ENCODE measurements at regions not wholly inside any gene's neighbourhood (a gene's known extent, or its start where the extent isn't known, plus 50 kb on each side); places are given as distances from the start of the nearest gene placed in this dataset.

DNA sequence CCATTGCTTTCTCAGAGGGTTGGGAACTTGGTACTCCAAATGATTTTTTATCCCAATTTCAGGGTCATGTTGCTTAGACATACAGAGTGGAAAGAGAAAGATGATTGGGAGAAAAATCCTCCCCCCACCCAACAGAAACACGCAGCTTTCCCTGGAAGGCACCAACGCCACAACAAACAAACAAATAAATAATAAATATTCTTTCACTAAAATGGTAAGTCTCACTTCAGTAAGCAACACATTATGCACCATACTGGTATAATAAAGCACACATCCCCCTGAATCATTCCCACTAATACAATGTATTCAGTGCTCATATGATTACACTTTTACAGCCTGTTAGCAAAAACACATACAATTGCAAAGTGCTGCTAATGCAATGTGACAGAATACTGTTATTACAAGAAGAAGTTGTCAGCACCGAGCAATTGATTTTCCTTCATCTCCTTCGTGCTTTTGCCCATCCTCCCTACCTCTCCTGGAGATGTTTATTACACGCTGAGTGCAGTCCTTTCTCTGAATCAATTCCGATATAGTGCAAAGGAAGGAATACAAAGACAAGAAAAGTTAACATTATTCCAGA is 359.9 kb downstream of the TXNL1 start:
- no peak for DNase-seq (ENCODE audit: low spot score in 2 of 2)
- H3K36me3 ChIP-seq (replicated peaks): no peaks in the 10 kb centered on the region
- H3K4me3 ChIP-seq: no peak overlapping the region
- no peaks in the 10 kb centered on the region for H3K9me3 ChIP-seq
- H3K27me3 ChIP-seq (ENCODE audit: low read depth): no peaks in the 10 kb centered on the region
- in situ Hi-C loops (cut with MboI; ENCODE audit: low sequenced_read_pairs): no loop called here
- H3K4me1 ChIP-seq: no peaks in the 10 kb centered on the region

DNA sequence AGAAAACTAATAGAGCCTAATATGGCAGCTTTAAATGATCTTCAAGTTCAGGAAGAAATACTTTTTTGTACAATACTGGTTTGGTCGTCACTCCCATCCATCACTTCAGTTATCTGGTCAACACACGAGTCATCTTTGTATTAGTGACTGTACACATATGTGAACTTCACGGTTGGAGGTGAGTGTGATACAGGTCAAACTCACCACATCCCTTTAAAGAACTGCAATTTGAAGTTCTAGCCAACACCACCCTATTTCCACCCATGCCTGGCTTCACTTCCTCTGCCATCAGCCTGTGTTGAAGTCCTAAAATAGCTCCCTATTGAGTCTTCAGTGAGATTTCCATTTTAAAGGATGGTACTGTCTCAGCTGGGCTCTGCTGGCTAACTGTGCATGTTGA is 361.9 kb downstream of the TXNL1 start:
- Histone ChIP-seq H3K4me3 (no peak overlapping the region), H3K36me3 (replicated peaks) (no peaks in the 10 kb centered on the region), H3K27me3 (ENCODE audit: low read depth) (no peaks in the 10 kb centered on the region), H3K4me1 (no peaks in the 10 kb centered on the region), H3K9me3 (no peaks in the 10 kb centered on the region)
- in situ Hi-C loops (cut with MboI; ENCODE audit: low sequenced_read_pairs): no loop called here
- DNase-seq (ENCODE audit: low spot score in 2 of 2): no peak

DNA sequence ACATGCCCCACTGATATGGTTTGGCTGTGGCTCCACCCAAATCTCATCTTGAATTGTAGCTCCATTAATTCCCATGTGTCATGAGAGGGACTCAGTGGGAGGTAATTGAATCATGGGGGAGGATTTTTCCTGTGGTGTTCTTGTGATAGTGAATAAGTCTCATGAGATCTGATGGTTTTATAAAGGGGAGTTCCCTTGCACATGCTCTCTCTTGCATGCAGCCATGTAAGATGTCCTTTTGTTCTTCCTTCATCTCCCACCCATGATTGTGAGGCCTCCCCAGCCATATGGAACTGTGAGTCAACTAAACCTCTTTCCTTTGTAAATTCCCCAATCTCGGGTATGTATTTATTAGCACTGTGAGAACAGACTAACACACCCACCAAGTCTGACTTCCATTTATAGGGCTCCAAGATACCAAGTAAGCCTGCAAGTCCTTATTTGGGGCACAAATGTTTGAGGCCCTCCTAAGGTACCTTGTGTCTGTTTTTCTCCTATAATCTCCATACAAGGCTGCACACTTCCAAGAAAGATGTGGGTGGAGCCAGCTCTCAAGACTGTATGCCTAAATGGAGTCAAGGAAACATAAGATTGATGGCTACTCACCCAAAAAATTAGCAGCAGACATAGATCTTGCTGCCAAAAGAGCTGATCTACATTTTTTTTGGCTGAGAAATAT is 364.7 kb downstream of the TXNL1 start:
- DNase-seq (ENCODE audit: low spot score in 2 of 2): no peak
- H3K4me3 ChIP-seq: no peak overlapping the region
- H3K27me3 ChIP-seq (ENCODE audit: low read depth): no peaks in the 10 kb centered on the region
- H3K36me3 ChIP-seq (replicated peaks): no peaks in the 10 kb centered on the region
- H3K4me1 ChIP-seq: no peaks in the 10 kb centered on the region
- H3K9me3 ChIP-seq: no peaks in the 10 kb centered on the region
- in situ Hi-C loops (cut with MboI; ENCODE audit: low sequenced_read_pairs): no loop called here

DNA sequence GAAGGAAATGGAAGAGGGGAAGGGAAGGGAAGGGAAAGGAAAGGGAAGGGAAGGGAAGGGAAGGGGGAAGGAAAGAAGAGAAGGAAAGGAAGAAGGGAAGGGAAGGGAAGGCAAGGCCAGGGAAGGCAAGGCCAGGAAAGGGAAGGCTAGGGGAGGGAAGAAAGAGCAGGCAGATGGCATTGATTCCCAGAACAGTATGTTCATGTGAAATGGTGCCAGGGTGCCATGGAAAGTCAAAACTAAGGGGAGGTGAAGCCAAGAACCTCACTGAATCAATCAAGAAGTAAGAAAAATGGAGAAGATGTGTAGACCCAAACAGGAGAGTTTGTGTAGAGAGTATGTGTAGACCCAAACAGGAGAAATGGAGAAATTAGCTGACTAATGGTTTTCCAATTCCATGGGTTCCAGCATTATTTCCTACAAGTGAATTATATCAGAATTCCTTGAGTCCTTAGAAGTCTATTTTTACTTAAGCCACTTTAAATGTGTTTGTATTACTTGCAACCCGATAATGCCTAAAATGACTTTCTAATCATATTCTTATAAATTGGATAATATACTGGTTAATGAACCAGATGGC is 367.6 kb downstream of the TXNL1 start:
- in situ Hi-C loops (cut with MboI; ENCODE audit: low sequenced_read_pairs): no loop called here
- DNase-seq (ENCODE audit: low spot score in 2 of 2): no peak
- Histone ChIP-seq H3K36me3 (replicated peaks) (no peaks in the 10 kb centered on the region), H3K9me3 (no peaks in the 10 kb centered on the region), H3K4me3 (no peak overlapping the region), H3K27me3 (ENCODE audit: low read depth) (no peaks in the 10 kb centered on the region), H3K4me1 (no peaks in the 10 kb centered on the region)

DNA sequence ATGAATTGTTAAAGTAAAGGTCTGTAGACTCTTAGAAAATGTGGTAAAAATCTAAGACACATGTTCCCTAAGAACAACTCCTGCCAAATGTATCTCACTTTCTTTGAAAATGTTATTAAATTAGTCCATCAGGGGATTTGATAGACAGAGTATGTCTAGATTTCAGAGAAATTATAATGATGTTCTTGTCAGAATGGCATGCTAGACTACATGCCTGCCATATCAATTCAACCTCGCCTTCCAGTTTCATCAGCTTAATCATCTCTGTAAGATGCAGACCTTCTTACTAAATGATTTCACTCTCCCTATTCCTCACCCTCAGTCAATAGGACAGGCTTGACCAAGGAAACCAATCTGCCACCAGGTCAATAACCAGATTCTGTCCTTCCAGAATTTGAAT is 368.4 kb downstream of the TXNL1 start:
- Histone ChIP-seq H3K4me3 (no peak overlapping the region), H3K4me1 (no peaks in the 10 kb centered on the region), H3K9me3 (no peaks in the 10 kb centered on the region), H3K36me3 (replicated peaks) (no peaks in the 10 kb centered on the region), H3K27me3 (ENCODE audit: low read depth) (no peaks in the 10 kb centered on the region)
- in situ Hi-C loops (cut with MboI; ENCODE audit: low sequenced_read_pairs): no loop called here
- no peak for DNase-seq (ENCODE audit: low spot score in 2 of 2)

DNA sequence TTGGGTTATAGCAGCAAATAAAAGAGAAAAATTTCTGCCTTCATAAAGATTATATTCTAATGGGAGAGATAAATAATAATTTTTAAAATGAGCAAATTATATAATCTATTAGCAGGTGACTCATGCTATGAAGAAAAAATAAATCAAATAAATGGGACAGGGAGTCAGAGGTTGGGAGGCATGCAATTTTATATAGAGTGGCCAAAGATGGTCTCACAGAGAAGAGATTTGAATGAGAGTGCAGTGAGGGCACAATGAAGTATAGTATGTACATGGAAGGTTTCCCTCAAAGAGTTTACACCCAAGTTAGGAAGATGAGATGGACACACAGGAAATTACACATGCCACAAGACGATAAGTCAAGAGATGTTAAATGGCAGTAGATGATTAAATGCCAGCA is 369.4 kb downstream of the TXNL1 start:
- no peak for DNase-seq (ENCODE audit: low spot score in 2 of 2)
- in situ Hi-C loops (cut with MboI; ENCODE audit: low sequenced_read_pairs): no loop called here

DNA sequence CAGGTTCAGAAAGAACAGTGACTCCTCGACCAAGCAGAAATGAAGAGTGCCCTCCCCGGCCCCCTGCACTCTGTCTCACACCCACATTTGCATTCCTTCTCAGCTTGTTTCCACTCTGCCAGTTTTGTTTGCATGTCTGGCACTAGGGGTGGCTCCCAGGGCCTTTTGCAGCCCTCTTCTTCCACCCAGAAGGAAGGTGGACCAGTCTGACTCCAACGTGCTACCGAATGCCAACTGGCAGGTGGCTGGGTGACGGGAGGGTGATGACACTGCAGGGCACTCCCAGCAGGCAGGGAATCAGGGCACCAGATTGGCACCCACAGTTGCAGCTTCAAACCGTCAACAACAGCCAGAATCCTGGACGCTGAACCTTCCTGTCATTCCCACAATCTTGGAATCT is 371.1 kb downstream of the TXNL1 start:
- no peaks in the 10 kb centered on the region for H3K27me3 ChIP-seq (ENCODE audit: low read depth)
- no peaks in the 10 kb centered on the region for H3K4me1 ChIP-seq
- DNase-seq (ENCODE audit: low spot score in 2 of 2): no peak
- no peak overlapping the region for H3K4me3 ChIP-seq
- H3K36me3 ChIP-seq (replicated peaks): no peaks in the 10 kb centered on the region
- in situ Hi-C loops (cut with MboI; ENCODE audit: low sequenced_read_pairs): no loop called here
- no peaks in the 10 kb centered on the region for H3K9me3 ChIP-seq

More for the DNA sequence above, 369.4 kb downstream of the TXNL1 start:
- no peaks in the 10 kb centered on the region for H3K36me3 ChIP-seq (replicated peaks)
- no peaks in the 10 kb centered on the region for H3K9me3 ChIP-seq
- no peaks in the 10 kb centered on the region for H3K4me1 ChIP-seq
- H3K27me3 ChIP-seq (ENCODE audit: low read depth): no peaks in the 10 kb centered on the region
- H3K4me3 ChIP-seq: no peak overlapping the region

DNA sequence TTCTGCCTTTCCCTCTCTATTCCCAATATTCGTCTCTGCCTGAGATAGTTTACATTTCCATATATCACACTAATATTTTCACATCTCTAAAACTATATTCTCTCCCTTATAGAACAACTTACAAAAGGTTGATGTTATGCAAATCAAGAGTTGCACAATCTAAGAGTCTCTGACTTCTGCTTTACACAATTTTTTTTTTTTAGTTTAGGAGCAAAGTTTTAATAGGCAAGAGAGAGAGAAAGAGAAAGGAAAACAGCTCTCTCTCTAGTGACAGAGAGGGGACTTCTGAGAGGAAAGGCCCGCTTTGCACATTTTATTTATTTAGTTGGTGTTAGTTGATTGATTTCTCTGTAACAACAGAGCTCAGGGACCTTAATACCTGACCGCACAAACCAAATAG is 380.2 kb downstream of the TXNL1 start:
- Histone ChIP-seq H3K27me3 (ENCODE audit: low read depth) (no peaks in the 10 kb centered on the region), H3K4me3 (no peak overlapping the region), H3K9me3 (no peaks in the 10 kb centered on the region), H3K36me3 (replicated peaks) (no peaks in the 10 kb centered on the region), H3K4me1 (peaks cover 21% of the 10 kb centered on the region)
- in situ Hi-C loops (cut with MboI; ENCODE audit: low sequenced_read_pairs): no loop called here
- peak in 1 of 2 experiments; percentile 8 for DNase-seq (ENCODE audit: low spot score in 2 of 2)

DNA sequence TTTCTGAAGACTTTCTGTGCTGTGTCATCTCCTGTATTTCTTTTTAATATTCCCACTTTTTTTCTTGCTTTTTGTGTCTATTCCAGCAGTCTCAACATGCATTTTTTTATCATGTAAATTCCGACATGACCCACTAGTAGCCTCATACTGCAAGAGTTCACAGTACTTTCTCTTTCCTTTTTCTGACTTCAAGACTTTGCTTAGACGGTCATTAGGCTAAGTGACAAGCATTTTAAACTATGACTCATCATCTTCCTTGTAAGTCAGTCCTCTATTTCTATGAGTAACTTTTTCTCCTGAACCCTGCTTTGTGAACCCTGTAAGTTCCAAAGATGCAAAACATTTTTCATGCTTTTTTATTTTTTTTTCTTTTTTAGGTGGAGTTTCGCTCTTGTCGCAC is 381.2 kb downstream of the TXNL1 start:
- in situ Hi-C loops (cut with MboI; ENCODE audit: low sequenced_read_pairs): no loop called here
- Histone ChIP-seq H3K27me3 (ENCODE audit: low read depth) (no peaks in the 10 kb centered on the region), H3K4me1 (peaks cover 21% of the 10 kb centered on the region), H3K9me3 (no peaks in the 10 kb centered on the region), H3K4me3 (no peak overlapping the region), H3K36me3 (replicated peaks) (no peaks in the 10 kb centered on the region)
- peak in 1 of 2 experiments; percentile 64 for DNase-seq (ENCODE audit: low spot score in 2 of 2)

DNA sequence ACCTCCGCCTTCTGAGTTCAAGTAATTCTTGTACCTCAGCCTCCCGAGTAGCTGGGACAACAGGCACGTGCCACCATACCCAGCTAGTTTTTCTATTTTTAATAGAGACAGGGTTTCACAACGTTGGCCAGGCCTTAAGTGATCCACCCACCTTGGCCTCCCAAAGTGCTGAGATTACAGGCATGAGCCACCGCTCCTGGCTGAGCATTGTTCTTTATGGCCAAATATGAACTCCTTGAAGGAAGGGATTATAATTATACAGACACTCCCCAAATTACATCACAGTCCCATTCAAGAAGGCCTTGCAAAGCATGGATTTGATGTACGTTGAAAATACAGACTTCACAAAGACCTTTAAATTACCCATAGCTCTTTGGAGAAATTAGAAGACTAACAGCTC is 381.7 kb downstream of the TXNL1 start:
- in situ Hi-C loops (cut with MboI; ENCODE audit: low sequenced_read_pairs): no loop called here
- Histone ChIP-seq H3K4me1 (peaks cover 21% of the 10 kb centered on the region), H3K36me3 (replicated peaks) (no peaks in the 10 kb centered on the region), H3K9me3 (no peaks in the 10 kb centered on the region), H3K4me3 (no peak overlapping the region), H3K27me3 (ENCODE audit: low read depth) (no peaks in the 10 kb centered on the region)
- peak; percentile 39 to 59 for DNase-seq (ENCODE audit: low spot score in 2 of 2)

DNA sequence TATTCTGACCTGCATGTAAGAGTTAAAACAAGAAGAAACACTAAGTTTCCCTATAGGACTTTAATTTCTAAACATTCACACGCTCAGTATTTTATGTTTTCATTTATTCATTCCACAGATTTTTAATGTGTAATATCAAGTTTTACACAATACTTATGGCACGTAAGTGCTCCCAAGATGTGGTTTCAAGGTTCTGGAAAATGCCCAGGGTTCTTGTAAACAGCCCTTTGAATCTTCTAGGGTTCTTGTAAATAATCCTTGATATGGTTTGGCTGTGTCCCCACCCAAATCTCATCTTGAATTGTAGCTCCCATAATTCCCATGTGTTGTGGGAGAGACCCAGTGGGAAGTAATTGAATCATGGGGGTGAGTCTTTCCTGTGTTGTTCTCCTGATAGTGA is 383.0 kb downstream of the TXNL1 start:
- in situ Hi-C loops (cut with MboI; ENCODE audit: low sequenced_read_pairs): no loop called here

DNA sequence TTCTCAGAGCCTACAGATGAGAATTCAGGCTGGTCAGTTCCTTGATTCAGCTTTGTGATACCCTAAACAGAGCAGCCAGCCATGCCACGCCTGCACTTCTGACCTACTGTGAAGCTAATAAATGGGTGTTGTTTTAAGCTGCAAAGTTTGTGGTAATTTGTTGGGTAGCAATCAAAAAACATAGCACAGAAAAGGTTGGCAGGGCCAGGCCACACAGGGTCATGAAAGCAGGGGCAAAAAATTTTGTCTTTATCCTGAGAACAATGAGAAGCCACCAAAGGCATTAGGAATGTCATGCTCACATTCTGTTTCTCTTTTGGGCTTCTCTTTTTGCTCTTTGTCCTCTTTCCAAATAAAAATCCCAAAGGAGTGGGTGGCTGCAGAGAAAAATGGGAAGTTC is 385.9 kb downstream of the TXNL1 start:
- DNase-seq (ENCODE audit: low spot score in 2 of 2): peak in 1 of 2 experiments; percentile 40
- H3K27me3 ChIP-seq (ENCODE audit: low read depth): no peaks in the 10 kb centered on the region
- no peaks in the 10 kb centered on the region for H3K36me3 ChIP-seq (replicated peaks)
- H3K4me3 ChIP-seq: no peak overlapping the region
- H3K9me3 ChIP-seq: no peaks in the 10 kb centered on the region
- in situ Hi-C loops (cut with MboI; ENCODE audit: low sequenced_read_pairs): no loop called here
- peaks cover 18% of the 10 kb centered on the region for H3K4me1 ChIP-seq

More for the DNA sequence above, 383.0 kb downstream of the TXNL1 start:
- Histone ChIP-seq H3K27me3 (ENCODE audit: low read depth) (no peaks in the 10 kb centered on the region), H3K4me1 (peaks cover 21% of the 10 kb centered on the region), H3K36me3 (replicated peaks) (no peaks in the 10 kb centered on the region), H3K4me3 (no peak overlapping the region), H3K9me3 (no peaks in the 10 kb centered on the region)
- no peak for DNase-seq (ENCODE audit: low spot score in 2 of 2)

DNA sequence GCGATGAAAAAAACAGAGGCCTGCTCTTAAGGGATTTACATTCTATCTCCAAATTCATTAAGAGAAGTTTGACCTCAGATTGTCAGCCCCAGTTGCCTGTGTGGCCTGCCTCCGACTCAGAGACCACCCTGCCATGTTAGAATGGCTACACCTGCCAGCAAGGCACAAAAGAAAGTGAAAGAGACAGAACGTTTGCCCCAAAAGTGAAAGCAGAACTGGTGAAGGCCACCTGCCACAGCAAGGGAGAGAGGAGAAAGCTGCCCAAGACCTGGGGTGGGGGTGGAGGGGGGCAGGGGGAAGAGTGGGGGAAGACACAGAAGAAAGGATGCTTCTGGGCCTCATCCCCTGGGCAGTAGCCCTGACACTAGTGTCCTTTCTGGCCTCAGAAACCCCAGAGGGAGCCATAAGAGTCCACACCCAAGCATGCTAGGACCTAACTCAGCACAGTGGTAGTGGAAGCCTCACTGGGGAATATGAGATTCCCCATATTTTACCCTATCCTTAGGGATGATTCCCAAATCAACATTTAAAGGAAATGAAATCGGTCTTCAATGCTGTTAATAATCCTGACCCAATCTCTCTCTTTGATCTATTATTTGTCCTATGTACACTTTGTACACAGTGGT is 389.7 kb downstream of the TXNL1 start:
- DNase-seq (ENCODE audit: low spot score in 2 of 2): no peak
- in situ Hi-C loops (cut with MboI; ENCODE audit: low sequenced_read_pairs): no loop called here
- H3K27me3 ChIP-seq (ENCODE audit: low read depth): no peaks in the 10 kb centered on the region

DNA sequence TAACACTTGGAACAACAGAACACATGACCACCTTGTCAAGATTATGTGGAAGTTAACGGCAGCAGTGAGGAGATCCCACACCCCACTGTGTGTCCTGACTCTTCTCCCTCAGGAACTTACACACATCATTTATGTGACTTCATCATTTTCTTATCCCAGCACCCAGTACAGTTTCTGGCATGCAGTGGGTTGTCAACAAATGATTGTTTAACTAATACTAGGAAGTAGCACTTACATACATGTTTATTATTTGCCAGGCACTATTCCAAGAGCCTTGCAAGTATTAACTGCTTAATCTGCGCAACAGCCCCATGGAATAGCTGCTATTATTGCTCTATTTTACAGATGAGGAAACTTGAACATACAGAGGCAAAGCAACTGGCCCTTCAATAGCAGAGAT is 391.5 kb downstream of the TXNL1 start:
- in situ Hi-C loops (cut with MboI; ENCODE audit: low sequenced_read_pairs): no loop called here

More for the DNA sequence above, 389.7 kb downstream of the TXNL1 start:
- H3K4me1 ChIP-seq: no peaks in the 10 kb centered on the region; the same call in 1 of the 2 replicates
- H3K36me3 ChIP-seq (replicated peaks): no peaks in the 10 kb centered on the region
- H3K4me3 ChIP-seq: no peak overlapping the region
- H3K9me3 ChIP-seq: no peaks in the 10 kb centered on the region

More for the DNA sequence above, 391.5 kb downstream of the TXNL1 start:
- no peaks in the 10 kb centered on the region for H3K9me3 ChIP-seq
- no peaks in the 10 kb centered on the region for H3K4me1 ChIP-seq
- DNase-seq (ENCODE audit: low spot score in 2 of 2): no peak
- H3K4me3 ChIP-seq: no peak overlapping the region
- no peaks in the 10 kb centered on the region for H3K27me3 ChIP-seq (ENCODE audit: low read depth)
- H3K36me3 ChIP-seq (replicated peaks): no peaks in the 10 kb centered on the region

All from HAP-1 (cell line).